ENCODE measurements at regions not wholly inside any gene's neighbourhood (a gene's known extent, or its start where the extent isn't known, plus 50 kb on each side); places are given as distances from the start of the nearest gene placed in this dataset.

GRCh38 chr10:29186221-29186620 lies 102.6 kb upstream of the LYZL1 start:
- TF ChIP-seq CTCF (conservative IDR thresholded peaks at IDR 0.05; ENCODE audit: low read depth, low read length) = no peak
- TF ChIP-seq EZH2 (IDR thresholded peaks at IDR 0.05; ENCODE audit: borderline replicate concordance, low read depth, low read length, poor library complexity, severe bottlenecking) = no peak

All from A673 (cell line).